ENCODE measurements at regions not wholly inside any gene's neighbourhood (a gene's known extent, or its start where the extent isn't known, plus 50 kb on each side); places are given as distances from the start of the nearest gene placed in this dataset.

- Histone ChIP-seq H3K4ac (ENCODE audit: low read depth, low read length) (no peak overlapping the region), H4K12ac (ENCODE audit: low read depth, low read length) (no peak overlapping the region), H2AFZ (ENCODE audit: insufficient read depth, low read length, poor library complexity) (no peak overlapping the region), H3K27ac (ENCODE audit: low read depth, low read length) (no peak overlapping the region), H3K79me1 (ENCODE audit: low read length) (peaks cover 5% of the 10 kb centered on the region), H3K27me3 (ENCODE audit: insufficient read depth, low read length) (no peaks in the 10 kb centered on the region), H2BK120ac (ENCODE audit: insufficient read depth, low read length, poor library complexity) (no peak overlapping the region), H3K36me3 (ENCODE audit: control insufficient read depth in 1 of 2, insufficient read depth in 2 of 2, low read length in 2 of 2) (no peaks in the 10 kb centered on the region), H3K79me2 (ENCODE audit: control insufficient read depth, insufficient read depth, low read length, poor library complexity) (no peaks in the 10 kb centered on the region), H4K8ac (ENCODE audit: low read depth, low read length) (no peak overlapping the region), H4K91ac (ENCODE audit: low read depth, low read length) (no peak overlapping the region), H2BK5ac (ENCODE audit: low read depth, low read length, poor library complexity) (no peak overlapping the region), H3K9ac (ENCODE audit: low read length) (no peak overlapping the region), H2AK5ac (ENCODE audit: low read length) (no peak overlapping the region), H3K4me2 (ENCODE audit: low read length) (no peak overlapping the region), H2BK12ac (ENCODE audit: low read length) (no peak overlapping the region), H3K18ac (ENCODE audit: low read length) (no peak overlapping the region), H3K4me3 (ENCODE audit: low read depth, low read length) (no peak overlapping the region), H3K9me3 (ENCODE audit: insufficient read depth, low read depth, low read length) (peaks cover 3% of the 10 kb centered on the region), H3K14ac (ENCODE audit: low read length) (no peak overlapping the region), H3K23ac (ENCODE audit: low read length) (no peak overlapping the region), H3K4me1 (ENCODE audit: control insufficient read depth in 1 of 2, insufficient read depth in 2 of 2, low read length in 2 of 2) (peaks cover 6% of the 10 kb centered on the region in 2 experiments)
- no peak for DNase-seq
- no CpG with 5 or more reads among the region's 1 CpG for WGBS (ENCODE audit: extremely low coverage, insufficient coverage, insufficient read length)
Measured at GRCh38 chr1:229819091-229819490, 193.0 kb downstream of the URB2 start.

GRCh38 chr1:229822026-229822425 lies 196.0 kb downstream of the URB2 start:
- DNase-seq = peak in 1 of 2 donors; percentile 44
- no peak overlapping the region for H4K91ac ChIP-seq (ENCODE audit: low read depth, low read length)
- H3K14ac ChIP-seq (ENCODE audit: low read length) = no peak overlapping the region
- WGBS (ENCODE audit: extremely low coverage, insufficient coverage, insufficient read length) = no CpG with 5 or more reads among the region's 4 CpGs
- H3K79me2 ChIP-seq (ENCODE audit: control insufficient read depth, insufficient read depth, low read length, poor library complexity) = no peaks in the 10 kb centered on the region
- H4K8ac ChIP-seq (ENCODE audit: low read depth, low read length) = no peak overlapping the region
- H2AK5ac ChIP-seq (ENCODE audit: low read length) = no peak overlapping the region
- no peak overlapping the region for H2AFZ ChIP-seq (ENCODE audit: insufficient read depth, low read length, poor library complexity)
- H3K4me1 ChIP-seq (ENCODE audit: control insufficient read depth in 1 of 2, insufficient read depth in 2 of 2, low read length in 2 of 2) = no peaks in the 10 kb centered on the region
- peaks cover 3% of the 10 kb centered on the region for H3K9me3 ChIP-seq (ENCODE audit: insufficient read depth, low read depth, low read length)
- no peak overlapping the region for H2BK5ac ChIP-seq (ENCODE audit: low read depth, low read length, poor library complexity)
- H3K23ac ChIP-seq (ENCODE audit: low read length) = no peak overlapping the region
- peaks cover 2% of the 10 kb centered on the region for H3K79me1 ChIP-seq (ENCODE audit: low read length)
- H3K27ac ChIP-seq (ENCODE audit: low read depth, low read length) = no peak overlapping the region
- H3K27me3 ChIP-seq (ENCODE audit: insufficient read depth, low read length) = no peaks in the 10 kb centered on the region
- H2BK12ac ChIP-seq (ENCODE audit: low read length) = no peak overlapping the region
- H3K36me3 ChIP-seq (ENCODE audit: control insufficient read depth in 1 of 2, insufficient read depth in 2 of 2, low read length in 2 of 2) = no peaks in the 10 kb centered on the region
- H3K4ac ChIP-seq (ENCODE audit: low read depth, low read length) = no peak overlapping the region
- H2BK120ac ChIP-seq (ENCODE audit: insufficient read depth, low read length, poor library complexity) = no peak overlapping the region
- no peak overlapping the region for H3K18ac ChIP-seq (ENCODE audit: low read length)
- no peak overlapping the region for H3K4me2 ChIP-seq (ENCODE audit: low read length)
- no peak overlapping the region for H3K4me3 ChIP-seq (ENCODE audit: low read depth, low read length)
- no peak overlapping the region for H4K12ac ChIP-seq (ENCODE audit: low read depth, low read length)
- no peak overlapping the region for H3K9ac ChIP-seq (ENCODE audit: low read length)

GRCh38 chr1:229825042-229825441 lies 199.0 kb downstream of the URB2 start:
- no peak overlapping the region for H3K4ac ChIP-seq (ENCODE audit: low read depth, low read length)
- no peak overlapping the region for H4K91ac ChIP-seq (ENCODE audit: low read depth, low read length)
- no peaks in the 10 kb centered on the region for H3K36me3 ChIP-seq (ENCODE audit: control insufficient read depth in 1 of 2, insufficient read depth in 2 of 2, low read length in 2 of 2)
- no peak overlapping the region for H3K18ac ChIP-seq (ENCODE audit: low read length)
- H3K9ac ChIP-seq (ENCODE audit: low read length) = no peak overlapping the region
- H2AFZ ChIP-seq (ENCODE audit: insufficient read depth, low read length, poor library complexity) = no peak overlapping the region
- no peak overlapping the region for H2BK12ac ChIP-seq (ENCODE audit: low read length)
- no peak overlapping the region for H3K23ac ChIP-seq (ENCODE audit: low read length)
- no peak for DNase-seq
- H4K8ac ChIP-seq (ENCODE audit: low read depth, low read length) = no peak overlapping the region
- no peaks in the 10 kb centered on the region for H3K79me2 ChIP-seq (ENCODE audit: control insufficient read depth, insufficient read depth, low read length, poor library complexity)
- H3K14ac ChIP-seq (ENCODE audit: low read length) = no peak overlapping the region
- H3K4me3 ChIP-seq (ENCODE audit: low read depth, low read length) = no peak overlapping the region
- H3K27me3 ChIP-seq (ENCODE audit: insufficient read depth, low read length) = no peaks in the 10 kb centered on the region
- H3K9me3 ChIP-seq (ENCODE audit: insufficient read depth, low read depth, low read length) = peaks cover under 1% of the 10 kb centered on the region
- no peaks in the 10 kb centered on the region for H3K4me1 ChIP-seq (ENCODE audit: control insufficient read depth in 1 of 2, insufficient read depth in 2 of 2, low read length in 2 of 2)
- H2BK5ac ChIP-seq (ENCODE audit: low read depth, low read length, poor library complexity) = no peak overlapping the region
- no peak overlapping the region for H3K27ac ChIP-seq (ENCODE audit: low read depth, low read length)
- no peak overlapping the region for H3K4me2 ChIP-seq (ENCODE audit: low read length)
- no peaks in the 10 kb centered on the region for H3K79me1 ChIP-seq (ENCODE audit: low read length)
- no CpG with 5 or more reads among the region's 2 CpGs for WGBS (ENCODE audit: extremely low coverage, insufficient coverage, insufficient read length)
- no peak overlapping the region for H2BK120ac ChIP-seq (ENCODE audit: insufficient read depth, low read length, poor library complexity)
- H4K12ac ChIP-seq (ENCODE audit: low read depth, low read length) = no peak overlapping the region
- no peak overlapping the region for H2AK5ac ChIP-seq (ENCODE audit: low read length)

GRCh38 chr1:229828461-229828860 lies 202.4 kb downstream of the URB2 start:
- 100% methylated on average over 1 of the region's 2 CpGs for WGBS (ENCODE audit: extremely low coverage, insufficient coverage, insufficient read length)

More at GRCh38 chr1:229828461-229828860, 202.4 kb downstream of the URB2 start:
- H3K4me3 ChIP-seq (ENCODE audit: low read depth, low read length) = no peak overlapping the region
- H3K4me1 ChIP-seq (ENCODE audit: control insufficient read depth in 1 of 2, insufficient read depth in 2 of 2, low read length in 2 of 2) = no peaks in the 10 kb centered on the region
- H3K27me3 ChIP-seq (ENCODE audit: insufficient read depth, low read length) = no peaks in the 10 kb centered on the region
- no peaks in the 10 kb centered on the region for H3K9me3 ChIP-seq (ENCODE audit: insufficient read depth, low read depth, low read length)
- no peak overlapping the region for H3K23ac ChIP-seq (ENCODE audit: low read length)
- no peak overlapping the region for H3K14ac ChIP-seq (ENCODE audit: low read length)
- H2BK120ac ChIP-seq (ENCODE audit: insufficient read depth, low read length, poor library complexity) = no peak overlapping the region
- H3K36me3 ChIP-seq (ENCODE audit: control insufficient read depth in 1 of 2, insufficient read depth in 2 of 2, low read length in 2 of 2) = no peaks in the 10 kb centered on the region
- no peak overlapping the region for H4K8ac ChIP-seq (ENCODE audit: low read depth, low read length)
- no peak for DNase-seq
- no peak overlapping the region for H4K91ac ChIP-seq (ENCODE audit: low read depth, low read length)
- H2AFZ ChIP-seq (ENCODE audit: insufficient read depth, low read length, poor library complexity) = no peak overlapping the region
- no peaks in the 10 kb centered on the region for H3K79me2 ChIP-seq (ENCODE audit: control insufficient read depth, insufficient read depth, low read length, poor library complexity)
- H3K18ac ChIP-seq (ENCODE audit: low read length) = no peak overlapping the region
- no peak overlapping the region for H2BK12ac ChIP-seq (ENCODE audit: low read length)
- H3K79me1 ChIP-seq (ENCODE audit: low read length) = no peaks in the 10 kb centered on the region
- no peak overlapping the region for H4K12ac ChIP-seq (ENCODE audit: low read depth, low read length)
- no peak overlapping the region for H3K27ac ChIP-seq (ENCODE audit: low read depth, low read length)
- no peak overlapping the region for H3K9ac ChIP-seq (ENCODE audit: low read length)
- H3K4ac ChIP-seq (ENCODE audit: low read depth, low read length) = no peak overlapping the region
- H3K4me2 ChIP-seq (ENCODE audit: low read length) = no peak overlapping the region
- no peak overlapping the region for H2BK5ac ChIP-seq (ENCODE audit: low read depth, low read length, poor library complexity)
- no peak overlapping the region for H2AK5ac ChIP-seq (ENCODE audit: low read length)
